ENCODE measurements at regions not wholly inside any gene's neighbourhood (a gene's known extent, or its start where the extent isn't known, plus 50 kb on each side); places are given as distances from the start of the nearest gene placed in this dataset.
A peak's percentile ranks its signal among the peaks of the same experiment; 100 is the strongest.
"Not testable (repeated sequence)": the region's sequence is repeated elsewhere in the genome, so short reads cannot be mapped to it uniquely, and the experiment has no call there.

DNA sequence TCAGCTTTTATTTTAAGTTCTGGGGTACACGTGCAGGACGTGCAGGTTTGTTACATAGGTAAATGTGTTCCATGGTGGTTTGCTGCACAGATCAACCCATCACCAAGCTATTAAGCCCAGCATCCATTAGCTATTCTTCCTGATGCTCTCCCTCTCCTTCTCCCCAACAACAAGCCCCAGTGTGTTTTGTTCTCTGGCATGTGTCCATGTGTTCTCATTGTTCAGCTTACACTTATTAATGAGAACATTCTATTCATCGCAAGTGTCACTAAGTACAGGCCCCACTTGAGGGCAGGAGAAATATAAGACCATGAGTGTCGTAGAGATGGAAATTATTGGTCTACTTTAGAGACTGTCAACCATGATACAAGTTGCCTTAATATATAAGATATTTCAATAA lies 615.1 kb downstream of the CDH8 start:
- no peak for DNase-seq

GRCh38 chr16:61419791-61420190 lies 616.4 kb downstream of the CDH8 start:
- DNase-seq: no peak

- DNase-seq: not testable (repeated sequence)
Measured at GRCh38 chr16:61418802-61419201, 617.4 kb downstream of the CDH8 start.

DNA sequence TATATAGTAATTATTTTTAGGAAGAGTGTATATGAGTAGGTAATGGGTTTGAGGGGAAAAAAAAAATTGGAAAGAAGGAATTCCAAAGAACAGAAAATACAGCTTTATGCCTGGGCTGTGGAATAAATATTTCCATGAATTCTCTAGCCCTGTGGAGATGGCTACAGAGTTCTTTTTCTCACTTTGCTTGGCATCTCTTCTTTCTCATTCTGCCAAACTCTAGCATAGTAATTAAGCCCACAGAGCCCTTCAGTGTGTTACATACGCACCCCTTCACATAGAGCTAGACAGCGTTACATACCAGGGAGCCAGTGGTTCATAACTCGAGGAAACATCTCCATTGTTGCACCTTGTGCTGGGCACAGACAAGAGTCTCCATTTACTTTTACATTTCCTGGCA lies 621.1 kb downstream of the CDH8 start:
- DNase-seq: no peak

DNA sequence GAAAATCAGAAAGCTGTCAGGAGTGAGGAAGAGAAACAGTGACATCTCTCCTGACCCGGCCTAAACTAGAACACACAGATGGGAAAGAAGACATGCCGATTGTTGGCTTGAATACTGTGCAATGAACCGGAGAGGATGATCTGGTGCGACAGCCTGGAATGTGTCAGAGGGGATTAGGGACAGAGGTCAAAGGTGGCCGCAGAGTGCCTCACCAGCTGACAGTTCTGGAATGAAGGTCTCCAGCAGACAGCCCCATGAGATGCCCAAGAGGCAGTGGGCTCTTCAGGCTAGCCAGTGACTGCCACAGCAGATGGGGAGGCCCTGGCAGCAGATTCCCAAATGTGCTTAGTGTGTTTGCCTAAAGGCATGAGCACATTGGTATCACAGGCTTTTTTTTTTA lies 623.2 kb downstream of the CDH8 start:
- DNase-seq: no peak

DNA sequence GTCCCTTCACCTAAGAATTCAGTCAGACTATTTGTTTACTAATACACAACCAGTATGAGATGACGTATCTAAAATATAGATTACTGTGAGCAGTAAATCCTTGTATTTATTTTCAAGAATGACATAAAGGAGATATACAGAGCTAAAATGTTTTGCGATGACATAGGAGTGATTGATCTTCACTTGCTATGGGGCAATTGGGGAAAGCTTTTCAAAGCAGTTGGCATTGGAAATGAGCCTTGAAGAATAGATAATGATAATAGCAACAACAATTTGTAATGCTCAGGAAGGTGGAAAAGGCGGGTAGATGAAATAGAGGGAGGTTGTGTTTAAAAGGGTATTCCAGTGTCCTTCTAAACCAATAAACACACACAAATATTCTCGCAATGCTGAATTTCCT lies 623.7 kb downstream of the CDH8 start:
- DNase-seq: no peak

DNA sequence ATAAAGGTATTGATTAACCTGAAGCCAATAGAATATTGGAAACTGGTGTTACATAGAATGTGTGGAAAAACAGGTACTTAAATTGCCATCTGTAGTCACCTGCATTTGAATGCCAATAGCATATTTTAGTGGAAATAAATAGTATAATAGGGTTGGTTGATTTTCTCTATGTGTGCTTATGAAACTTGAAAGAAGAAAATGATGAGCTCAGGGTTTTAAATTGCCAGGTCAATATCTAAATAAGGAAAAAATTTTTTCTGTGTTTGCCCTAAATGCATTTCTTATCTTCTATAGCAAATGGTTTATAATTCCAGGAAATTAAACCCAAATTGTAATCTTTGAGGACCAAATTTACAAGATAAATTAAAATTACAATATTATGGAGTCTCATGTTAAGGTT lies 626.6 kb downstream of the CDH8 start:
- DNase-seq: no peak

GRCh38 chr16:61403386-61403785 lies 632.9 kb downstream of the CDH8 start:
- peak; percentile 77 for DNase-seq

DNA sequence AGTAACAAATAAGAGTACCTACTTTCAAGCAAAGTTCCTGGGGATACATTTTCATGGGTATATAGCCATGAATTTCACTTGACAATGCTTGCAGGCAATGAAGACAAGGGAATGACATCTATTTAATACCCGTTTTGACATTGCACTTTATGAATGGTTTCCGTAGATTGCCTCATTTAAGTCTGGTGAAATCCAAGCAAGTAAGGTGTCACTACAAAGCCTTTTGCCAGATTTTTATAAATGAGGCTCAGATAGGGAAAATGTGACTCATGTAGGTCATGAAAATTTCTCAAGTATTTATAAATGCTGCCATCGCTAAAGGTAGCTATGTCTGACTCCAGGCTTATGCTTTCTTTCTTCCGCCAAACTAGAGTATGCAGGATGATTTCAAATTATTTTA lies 644.3 kb downstream of the CDH8 start:
- DNase-seq: no peak

GRCh38 chr16:61390965-61391637 lies 645.1 kb downstream of the CDH8 start:
- DNase-seq: no peak

DNA sequence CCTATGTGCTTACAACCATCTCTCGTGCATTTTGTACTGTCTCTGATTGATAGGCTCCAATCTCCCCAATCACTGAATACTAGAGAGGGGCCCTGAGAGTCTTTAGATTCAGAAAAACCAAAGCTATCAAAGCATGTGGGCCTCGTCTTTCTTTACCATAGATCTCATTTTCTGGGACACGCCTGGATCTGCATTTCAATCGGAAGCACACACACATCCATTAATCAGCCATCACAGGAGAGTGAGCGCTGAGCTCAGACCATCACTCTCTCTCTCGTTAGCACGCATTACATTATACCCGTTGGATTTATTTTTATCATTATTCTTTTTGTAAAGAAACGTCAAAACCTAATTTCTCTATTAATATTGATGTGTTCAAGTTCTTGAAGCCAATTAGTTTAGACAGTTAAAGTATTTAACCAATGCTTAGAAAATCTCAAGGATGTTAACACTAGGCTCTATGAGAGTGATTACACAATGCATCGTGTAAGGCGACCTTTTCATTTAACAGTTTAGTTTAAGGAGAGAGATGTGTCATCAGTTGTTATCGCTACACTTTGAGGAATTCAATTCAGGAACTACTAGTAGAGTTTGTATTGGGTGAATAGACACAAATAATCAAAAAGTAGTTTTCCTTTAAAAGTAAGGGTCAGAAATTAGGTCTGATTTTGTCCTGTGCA lies 650.7 kb downstream of the CDH8 start:
- DNase-seq: no peak

- no peak for DNase-seq
Measured at GRCh38 chr16:61382435-61382834, 653.8 kb downstream of the CDH8 start.

DNA sequence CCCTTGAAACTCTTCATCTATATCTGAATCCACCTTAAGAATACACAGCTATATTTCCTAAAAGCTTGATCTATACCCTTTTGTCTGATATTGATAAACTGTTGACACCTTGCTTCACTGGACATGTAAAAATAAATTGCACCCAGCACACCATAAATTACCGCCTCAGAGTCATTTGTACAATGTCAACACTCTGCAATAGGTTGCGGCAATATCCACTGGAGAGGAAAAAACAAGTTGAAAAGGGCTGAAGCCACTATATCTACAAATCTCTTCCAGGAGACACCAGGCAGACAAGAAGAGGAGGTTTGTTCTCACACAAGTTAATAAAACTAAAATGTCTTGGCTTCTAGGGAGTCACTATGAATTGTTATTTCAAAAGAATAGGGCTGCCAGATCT lies 656.9 kb downstream of the CDH8 start:
- no peak for DNase-seq

DNA sequence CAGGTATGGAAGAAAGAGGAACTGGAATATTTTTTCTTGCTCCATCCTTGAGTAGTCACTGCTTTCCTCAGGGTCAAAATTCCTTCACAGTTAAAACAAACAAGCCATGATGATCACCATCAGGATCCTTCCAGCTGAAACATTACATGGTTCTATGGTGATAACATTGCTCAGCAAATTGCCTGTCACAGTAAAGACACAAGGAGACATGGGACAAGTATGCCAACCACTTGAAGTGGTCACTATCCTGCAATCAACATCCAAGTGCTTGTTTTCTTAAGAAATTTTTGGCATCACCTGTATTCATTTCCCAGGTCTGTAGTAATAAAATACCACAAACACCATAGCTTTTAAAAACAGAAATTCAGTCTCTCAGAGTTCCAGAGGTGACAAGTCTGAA lies 662.2 kb downstream of the CDH8 start:
- no peak for DNase-seq

DNA sequence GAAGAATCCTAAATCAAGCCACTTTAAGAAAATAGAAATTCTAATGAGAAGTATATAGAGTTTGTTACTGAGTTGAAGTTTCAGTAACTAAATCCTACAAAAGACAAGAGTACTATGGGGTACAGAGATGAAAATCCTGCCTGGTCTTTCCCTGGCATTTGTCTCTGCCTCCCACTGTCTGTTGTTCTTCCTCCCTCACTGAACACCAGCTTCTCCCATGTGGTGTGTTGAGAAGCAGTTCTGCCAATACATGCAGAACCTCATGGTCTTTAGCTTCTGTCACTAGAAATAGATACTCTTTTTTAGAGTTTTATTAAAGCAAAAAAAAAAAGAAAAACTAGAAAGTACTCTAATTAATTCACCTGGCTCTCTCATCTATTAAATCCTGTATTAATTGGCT lies 664.4 kb downstream of the CDH8 start:
- DNase-seq: no peak

GRCh38 chr16:61371388-61371787 lies 664.9 kb downstream of the CDH8 start:
- DNase-seq: no peak

DNA sequence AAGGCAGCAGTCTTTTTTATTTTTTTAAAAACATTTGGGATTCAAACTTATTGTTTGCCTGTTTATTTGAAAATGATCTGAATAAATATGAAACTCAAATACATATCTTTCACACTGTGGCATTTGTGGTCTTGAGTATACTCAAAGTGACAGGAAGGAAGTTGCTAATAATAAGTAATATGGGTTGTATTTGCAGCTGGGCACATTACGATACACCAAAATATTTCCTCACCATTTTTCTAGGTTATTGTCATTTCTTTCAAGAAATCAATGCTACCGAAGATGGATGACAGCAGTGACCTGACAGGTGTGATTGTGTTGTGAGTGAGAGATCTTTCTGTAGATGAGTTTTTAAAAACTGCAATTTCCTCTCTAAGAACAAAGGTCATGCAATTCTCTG lies 665.7 kb downstream of the CDH8 start:
- DNase-seq: no peak

- no peak for DNase-seq
Measured at GRCh38 chr16:61366006-61366405, 670.2 kb downstream of the CDH8 start.

DNA sequence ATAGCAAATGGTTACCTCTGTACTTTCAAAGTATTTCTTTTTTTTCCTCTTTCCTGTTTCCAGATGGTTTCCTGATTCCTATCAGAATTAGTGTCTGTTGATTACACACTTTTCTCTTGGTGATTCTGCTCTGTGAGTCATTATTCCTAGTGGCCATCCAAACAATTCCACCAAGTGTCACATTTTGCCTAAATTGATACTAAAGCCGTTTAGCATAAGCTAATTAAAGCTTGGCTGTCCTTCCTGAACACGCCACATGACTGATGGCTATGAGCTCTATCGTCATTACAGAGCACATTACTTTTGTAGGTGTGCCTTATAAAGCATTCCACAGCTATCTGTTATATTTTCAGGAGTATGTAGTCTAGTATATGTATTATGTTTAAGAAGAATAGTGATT lies 671.2 kb downstream of the CDH8 start:
- no peak for DNase-seq

DNA sequence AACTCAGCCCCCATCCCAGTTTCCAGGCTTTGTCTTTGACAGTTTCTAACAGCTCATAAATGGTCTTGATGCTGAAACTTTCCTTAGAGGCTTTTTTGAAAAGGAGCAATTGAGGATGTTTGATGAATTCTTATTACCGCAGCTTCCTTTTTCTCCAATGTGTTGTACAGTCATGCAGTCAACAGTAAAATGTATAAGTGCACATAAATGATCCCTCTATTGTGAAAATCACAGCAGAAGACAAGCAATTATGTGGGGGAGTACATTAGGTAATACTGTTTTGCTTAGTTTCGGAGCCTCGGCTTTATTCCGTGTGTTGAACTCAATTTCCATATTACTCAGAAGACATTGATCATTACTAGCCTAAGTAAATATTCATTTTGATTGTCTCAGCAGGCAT lies 673.7 kb downstream of the CDH8 start:
- DNase-seq: no peak

DNA sequence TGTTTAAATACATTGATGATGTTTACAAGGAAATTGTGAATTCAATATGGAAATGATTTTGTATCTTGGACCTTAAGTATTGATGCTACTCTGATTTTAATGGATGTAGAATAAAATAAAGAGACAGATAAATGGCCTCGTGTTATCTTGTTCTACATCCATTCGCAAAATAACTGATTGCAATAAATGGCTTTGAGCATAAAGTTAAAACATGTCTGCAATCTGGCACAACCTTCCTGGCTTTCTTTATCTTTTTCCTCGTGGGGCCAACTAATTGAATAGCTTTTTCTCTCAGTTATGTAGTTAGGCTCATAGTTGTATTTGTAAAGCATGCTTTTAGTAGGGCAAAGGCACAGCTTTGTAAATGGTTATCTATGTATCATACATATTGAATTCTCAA lies 691.4 kb downstream of the CDH8 start:
- no peak for DNase-seq

- no peak for DNase-seq
Measured at GRCh38 chr16:61332461-61332860, 703.8 kb downstream of the CDH8 start.

DNA sequence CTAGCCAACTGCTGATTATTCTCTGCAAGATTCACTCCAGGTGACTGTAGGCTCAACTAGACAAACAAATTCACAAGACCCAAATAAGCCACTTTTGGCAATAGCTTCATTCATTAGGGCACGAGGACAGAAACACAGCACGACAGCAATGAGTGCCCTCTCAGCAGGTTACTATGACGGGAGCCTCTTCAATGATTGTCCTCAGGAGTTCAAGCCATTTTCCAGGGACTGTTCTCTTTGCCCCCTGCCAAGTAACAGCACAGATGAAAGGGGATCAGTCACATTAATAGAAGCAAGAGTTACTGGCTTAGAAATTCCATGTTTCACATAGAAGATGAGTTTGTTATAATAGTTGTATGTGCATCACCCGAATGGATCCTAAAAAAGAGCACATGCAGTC lies 712.2 kb downstream of the CDH8 start:
- no peak for DNase-seq

GRCh38 chr16:61323456-61323855 lies 712.8 kb downstream of the CDH8 start:
- DNase-seq: peak; percentile 17

- no peak for DNase-seq
Measured at GRCh38 chr16:61320791-61321190, 715.4 kb downstream of the CDH8 start.
